GM20000 (cell line): ENCODE measurements at regions not wholly inside any gene's neighbourhood (a gene's known extent, or its start where the extent isn't known, plus 50 kb on each side); places are given as distances from the start of the nearest gene placed in this dataset.

Experiments
- DNase-seq: peaks from one replicate; pipeline ENCODE4 v3.0.0; 2012; ENCODE audit warnings: low spot score
- CTCF ChIP-seq: IDR thresholded peaks from 2 replicates; pipeline ENCODE4 v1.5.1; 2012; ENCODE audit warnings: mild to moderate bottlenecking, control low read depth; ENCODE audit errors: extremely low read depth, missing control alignments

GRCh38 chr7:25765110-25765655 is 386.8 kb upstream of the NFE2L3 start:
- no peak for TF ChIP-seq CTCF
- no peak for DNase-seq

- DNase-seq: no peak
- no peak for TF ChIP-seq CTCF
These were observed 381.8 kb upstream of the NFE2L3 start for GRCh38 chr7:25770235-25770634.

GRCh38 chr7:25770670-25771069 is 381.3 kb upstream of the NFE2L3 start:
- no peak for DNase-seq
- no peak for TF ChIP-seq CTCF

GRCh38 chr7:25771491-25771890 is 380.5 kb upstream of the NFE2L3 start:
- no peak for DNase-seq

GRCh38 chr7:25772802-25773201 is 379.2 kb upstream of the NFE2L3 start:
- no peak for DNase-seq
- no peak for TF ChIP-seq CTCF

More at GRCh38 chr7:25771491-25771890, 380.5 kb upstream of the NFE2L3 start:
- TF ChIP-seq CTCF: no peak

- no peak for TF ChIP-seq CTCF
- DNase-seq: no peak
These were observed 377.3 kb upstream of the NFE2L3 start for GRCh38 chr7:25774675-25775074.

- no peak for DNase-seq
- no peak for TF ChIP-seq CTCF
These were observed 376.4 kb upstream of the NFE2L3 start for GRCh38 chr7:25775570-25775969.
